Bronchial epithelial cell (primary cell): ENCODE measurements at regions not wholly inside any gene's neighbourhood (a gene's known extent, or its start where the extent isn't known, plus 50 kb on each side); places are given as distances from the start of the nearest gene placed in this dataset.

ENCODE experiments used
- DNase-seq: peaks from one replicate; pipeline ENCODE4 v3.0.0-alpha.2; 2010; ENCODE audit warnings: low read depth
- FAIRE-seq: peaks from 2 replicates; lab custom pipeline; 2011; peaks lifted over from hg19 to GRCh38; lab: Jason Lieb, UNC
- H3K27me3 ChIP-seq: 2 replicates; pipeline ENCODE4 v1.5.1; 2011; ENCODE audit warnings: low read length; ENCODE audit not compliant: control insufficient read depth, insufficient read depth
- H3K36me3 ChIP-seq: 2 replicates; pipeline ENCODE4 v1.5.1; 2011; ENCODE audit warnings: low read length; ENCODE audit not compliant: control insufficient read depth, insufficient read depth
- H3K4me3 ChIP-seq: 2 replicates; pipeline ENCODE4 v1.5.1; 2011; ENCODE audit warnings: mild to moderate bottlenecking, low read depth, low read length, control low read depth
- CTCF ChIP-seq: IDR thresholded peaks from 2 replicates; pipeline ENCODE4 v1.5.1; 2011; ENCODE audit warnings: mild to moderate bottlenecking, moderate library complexity, low read length, control low read depth, inconsistent platforms; ENCODE audit not compliant: insufficient read depth, severe bottlenecking

- Histone ChIP-seq H3K36me3 (no peaks in the 10 kb centered on the region), H3K4me3 (no peak overlapping the region), H3K27me3 (no peaks in the 10 kb centered on the region)
- FAIRE-seq (no peak), DNase-seq (peak; percentile 77)
- no peak for TF ChIP-seq CTCF
Measured at GRCh38 chr9:13689925-13690324, 410.4 kb upstream of the MPDZ start.

- H3K4me3 ChIP-seq: no peak overlapping the region
- no peaks in the 10 kb centered on the region for H3K27me3 ChIP-seq
- H3K36me3 ChIP-seq: no peaks in the 10 kb centered on the region
- FAIRE-seq (no peak), DNase-seq (peak; percentile 33)
- peak; percentile 26 for TF ChIP-seq CTCF
Measured at GRCh38 chr9:13688990-13689600, 409.6 kb upstream of the MPDZ start.

GRCh38 chr9:13688223-13688989 lies 408.9 kb upstream of the MPDZ start:
- Histone ChIP-seq H3K27me3 (no peaks in the 10 kb centered on the region), H3K4me3 (no peak overlapping the region), H3K36me3 (no peaks in the 10 kb centered on the region)
- no peak for TF ChIP-seq CTCF
- DNase-seq: peak; percentile 19
- no peak for FAIRE-seq

- no peak for DNase-seq
- H3K4me3 ChIP-seq: no peak overlapping the region
- no peaks in the 10 kb centered on the region for H3K27me3 ChIP-seq
- no peaks in the 10 kb centered on the region for H3K36me3 ChIP-seq
- no peak for TF ChIP-seq CTCF
- no peak for FAIRE-seq
Measured at GRCh38 chr9:13684656-13685055, 405.2 kb upstream of the MPDZ start.

- no peaks in the 10 kb centered on the region for H3K27me3 ChIP-seq
- no peak for FAIRE-seq
- no peak for DNase-seq
Measured at GRCh38 chr9:13677801-13678200, 398.3 kb upstream of the MPDZ start.

More at GRCh38 chr9:13677801-13678200, 398.3 kb upstream of the MPDZ start:
- TF ChIP-seq CTCF: no peak
- Histone ChIP-seq H3K4me3 (no peak overlapping the region), H3K36me3 (no peaks in the 10 kb centered on the region)
